ENCODE measurements at regions not wholly inside any gene's neighbourhood (a gene's known extent, or its start where the extent isn't known, plus 50 kb on each side); places are given as distances from the start of the nearest gene placed in this dataset.

DNA sequence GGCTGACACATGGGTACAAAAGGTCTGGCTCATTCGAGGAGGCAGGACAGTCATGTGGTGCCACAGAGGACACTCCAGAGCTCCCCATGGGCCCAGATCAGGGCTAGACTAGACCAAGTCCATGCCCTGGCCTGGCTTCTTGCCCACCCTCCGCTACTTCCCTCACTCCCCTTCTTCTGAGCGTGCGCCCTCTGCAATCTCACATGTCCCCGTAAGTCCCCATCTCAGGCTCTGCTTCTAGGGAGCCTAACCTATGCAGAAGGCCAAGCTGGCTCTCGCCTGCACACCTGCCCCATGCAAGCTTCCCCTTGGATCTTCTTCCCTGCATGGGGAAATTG is 553.6 kb downstream of the PTPRU start (continued):
- TF ChIP-seq, protein P1, sequence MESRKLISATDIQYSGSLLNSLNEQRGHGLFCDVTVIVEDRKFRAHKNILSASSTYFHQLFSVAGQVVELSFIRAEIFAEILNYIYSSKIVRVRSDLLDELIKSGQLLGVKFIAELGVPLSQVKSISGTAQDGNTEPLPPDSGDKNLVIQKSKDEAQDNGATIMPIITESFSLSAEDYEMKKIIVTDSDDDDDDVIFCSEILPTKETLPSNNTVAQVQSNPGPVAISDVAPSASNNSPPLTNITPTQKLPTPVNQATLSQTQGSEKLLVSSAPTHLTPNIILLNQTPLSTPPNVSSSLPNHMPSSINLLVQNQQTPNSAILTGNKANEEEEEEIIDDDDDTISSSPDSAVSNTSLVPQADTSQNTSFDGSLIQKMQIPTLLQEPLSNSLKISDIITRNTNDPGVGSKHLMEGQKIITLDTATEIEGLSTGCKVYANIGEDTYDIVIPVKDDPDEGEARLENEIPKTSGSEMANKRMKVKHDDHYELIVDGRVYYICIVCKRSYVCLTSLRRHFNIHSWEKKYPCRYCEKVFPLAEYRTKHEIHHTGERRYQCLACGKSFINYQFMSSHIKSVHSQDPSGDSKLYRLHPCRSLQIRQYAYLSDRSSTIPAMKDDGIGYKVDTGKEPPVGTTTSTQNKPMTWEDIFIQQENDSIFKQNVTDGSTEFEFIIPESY (IDR thresholded peaks at IDR 0.05) = no peak
- TF ChIP-seq SP1 (IDR thresholded peaks at IDR 0.05) = no peak
- no peak for TF ChIP-seq YY1 (IDR thresholded peaks at IDR 0.05)

DNA sequence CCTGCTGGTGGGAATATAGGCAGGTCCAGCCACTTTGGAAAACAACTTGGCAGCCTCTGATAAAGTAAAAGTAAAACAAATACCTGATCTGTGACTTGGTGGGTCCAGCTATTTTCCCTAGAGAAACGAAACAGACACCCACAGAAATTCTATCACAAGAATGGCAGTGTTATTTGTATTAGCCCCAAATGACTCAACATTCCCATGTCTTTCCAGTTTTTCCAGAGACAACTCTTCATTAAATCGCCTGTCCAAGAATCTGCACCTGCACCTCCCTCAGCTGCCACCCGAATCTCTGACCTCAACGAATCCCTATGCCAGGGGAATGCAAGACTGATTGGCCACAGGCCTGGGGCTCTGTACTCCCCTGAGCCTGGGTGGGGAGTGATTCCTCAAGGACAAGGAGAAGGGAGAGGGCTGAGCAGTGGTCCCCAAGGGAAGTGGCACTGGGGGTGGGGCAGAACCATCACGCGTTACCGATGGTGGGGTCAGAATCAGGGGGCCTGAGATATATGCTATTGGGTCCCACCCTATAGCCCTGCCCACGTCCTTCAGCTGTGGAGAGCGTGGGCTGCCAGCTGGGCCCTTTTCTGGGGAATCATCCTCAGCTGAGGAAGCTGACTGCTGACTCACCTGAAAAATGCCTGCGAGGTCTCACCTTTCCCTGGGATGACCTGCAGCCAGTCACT is 553.0 kb downstream of the PTPRU start:
- no peak overlapping the region for H3K4me3 ChIP-seq (ENCODE audit: low read depth in 1 of 3, low read length in 3 of 3)
- H3K36me3 ChIP-seq (ENCODE audit: control insufficient read depth in 4 of 4, insufficient read depth in 3 of 4, low read depth in 1 of 4, low read length in 3 of 4) = no peaks in the 10 kb centered on the region
- TF ChIP-seq GABPA (IDR thresholded peaks at IDR 0.05 in 1 of 2, conservative IDR thresholded peaks at IDR 0.05 in 1 of 2) = no peak
- H3K27me3 ChIP-seq (ENCODE audit: control insufficient read depth in 4 of 4, insufficient read depth in 4 of 4, low read length in 3 of 4) = no peaks in the 10 kb centered on the region
- H3K27ac ChIP-seq (ENCODE audit: low read depth in 1 of 2, low read length in 2 of 2) = no peak overlapping the region
- no peaks in the 10 kb centered on the region for H3K9me3 ChIP-seq (ENCODE audit: control insufficient read depth in 4 of 4, low read length in 3 of 4)
- no peak overlapping the region for H3K9ac ChIP-seq (ENCODE audit: low read depth in 1 of 2, low read length in 2 of 2)
- DNase-seq (ENCODE audit: low spot score) = no peak
- 62% methylated on average over 10 of the region's 10 CpGs for WGBS
- no peaks in the 10 kb centered on the region for H3K4me1 ChIP-seq (ENCODE audit: control insufficient read depth in 4 of 4, insufficient read depth in 4 of 4, low read length in 3 of 4)

DNA sequence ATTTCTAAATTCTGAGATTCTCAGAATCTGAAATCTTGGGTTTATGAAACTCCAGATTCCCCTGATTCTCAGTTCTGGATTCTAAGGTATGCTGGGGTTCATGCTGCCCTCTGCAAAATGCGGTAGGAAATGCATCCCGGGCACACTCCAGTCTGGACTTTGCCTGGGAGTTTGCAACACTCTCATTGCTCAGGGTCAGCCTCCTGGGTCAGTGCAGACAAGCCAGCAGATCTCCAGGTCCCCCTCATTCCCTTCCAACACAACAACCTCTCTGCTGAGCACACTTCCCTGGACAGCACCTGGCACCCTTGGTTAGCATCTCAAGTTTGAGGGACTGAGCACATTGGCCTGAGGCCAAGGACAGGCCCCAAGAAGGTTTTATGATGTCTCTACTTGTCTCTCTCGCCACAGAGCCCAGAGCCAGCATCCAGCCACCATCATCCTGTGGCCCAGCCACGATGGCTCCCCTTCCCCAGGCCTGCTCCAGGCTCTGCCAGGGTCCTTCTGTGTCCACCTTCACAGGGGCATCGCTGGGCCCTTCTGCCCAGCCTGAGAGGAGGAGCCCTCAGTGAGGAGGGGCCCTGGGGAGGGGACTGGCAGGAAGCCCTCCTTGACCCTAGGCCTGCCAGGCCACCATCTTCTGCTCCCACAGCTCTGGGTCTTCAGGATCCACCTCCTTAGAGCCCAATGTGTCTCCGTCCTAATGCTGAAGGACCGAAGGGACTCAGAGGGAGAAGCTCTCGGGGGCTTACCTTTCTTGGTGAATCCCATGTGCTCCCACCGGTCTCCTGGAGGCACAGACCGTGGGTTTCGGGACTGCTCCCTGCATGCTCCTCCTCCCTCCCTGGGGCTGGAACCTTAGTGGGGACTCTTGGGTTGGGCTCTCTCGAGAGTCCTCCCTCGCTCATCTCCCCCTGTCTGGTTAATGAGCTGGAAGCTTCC is 550.7 kb downstream of the PTPRU start:
- H3K9me3 ChIP-seq (ENCODE audit: control insufficient read depth in 4 of 4, low read length in 3 of 4) = no peaks in the 10 kb centered on the region
- H3K4me1 ChIP-seq (ENCODE audit: control insufficient read depth in 4 of 4, insufficient read depth in 4 of 4, low read length in 3 of 4) = no peaks in the 10 kb centered on the region
- 84% methylated on average over 13 of the region's 13 CpGs for WGBS
- no peak overlapping the region for H3K27ac ChIP-seq (ENCODE audit: low read depth in 1 of 2, low read length in 2 of 2)
- TF ChIP-seq NR2F2 (IDR thresholded peaks at IDR 0.05) (no peak), RXRA (IDR thresholded peaks at IDR 0.05) (peak; percentile 40 to 57), HNF4A (conservative IDR thresholded peaks at IDR 0.05) (peak; percentile 87 to 92), HNF4G (IDR thresholded peaks at IDR 0.05) (peak; percentile 69), SP1 (IDR thresholded peaks at IDR 0.05) (peak; percentile 20), RAD21 (IDR thresholded peaks at IDR 0.05) (peak; percentile 31 to 38)
- H3K36me3 ChIP-seq (ENCODE audit: control insufficient read depth in 4 of 4, insufficient read depth in 3 of 4, low read depth in 1 of 4, low read length in 3 of 4) = no peaks in the 10 kb centered on the region
- DNase-seq (ENCODE audit: low spot score) = no peak
- H3K4me3 ChIP-seq (ENCODE audit: low read depth in 1 of 3, low read length in 3 of 3) = no peak overlapping the region
- H3K27me3 ChIP-seq (ENCODE audit: control insufficient read depth in 4 of 4, insufficient read depth in 4 of 4, low read length in 3 of 4) = no peaks in the 10 kb centered on the region
- H3K9ac ChIP-seq (ENCODE audit: low read depth in 1 of 2, low read length in 2 of 2) = no peak overlapping the region

DNA sequence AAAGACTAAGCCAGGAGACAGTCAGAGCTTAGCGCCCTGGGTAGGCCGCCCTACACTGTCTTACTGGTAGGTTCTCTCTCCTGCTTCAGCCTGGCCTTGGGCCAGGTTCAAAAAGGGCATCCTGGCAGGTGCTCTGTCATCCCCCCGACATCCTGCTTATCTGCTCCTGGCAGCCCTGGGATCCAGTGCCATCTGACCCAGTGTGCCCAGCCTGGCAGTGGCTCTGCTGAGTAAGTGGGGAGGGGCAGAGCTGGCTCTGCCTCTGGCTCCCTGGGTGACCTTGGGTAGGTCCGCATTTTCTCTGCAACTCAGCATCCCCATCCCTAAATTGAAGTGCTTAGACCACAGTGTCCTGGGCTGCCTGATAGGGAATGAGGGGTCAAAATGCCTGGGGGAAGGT is 549.9 kb downstream of the PTPRU start:
- H3K4me3 ChIP-seq (ENCODE audit: low read depth in 1 of 3, low read length in 3 of 3) = no peak overlapping the region
- no peak overlapping the region for H3K27ac ChIP-seq (ENCODE audit: low read depth in 1 of 2, low read length in 2 of 2)
- no peaks in the 10 kb centered on the region for H3K27me3 ChIP-seq (ENCODE audit: control insufficient read depth in 4 of 4, insufficient read depth in 4 of 4, low read length in 3 of 4)
- no peaks in the 10 kb centered on the region for H3K4me1 ChIP-seq (ENCODE audit: control insufficient read depth in 4 of 4, insufficient read depth in 4 of 4, low read length in 3 of 4)
- no peak for TF ChIP-seq SP1 (IDR thresholded peaks at IDR 0.05)
- no peak for TF ChIP-seq GABPA (IDR thresholded peaks at IDR 0.05 in 1 of 2, conservative IDR thresholded peaks at IDR 0.05 in 1 of 2)
- TF ChIP-seq, protein P1 (IDR thresholded peaks at IDR 0.05) = no peak
- no peak for TF ChIP-seq JUND (IDR thresholded peaks at IDR 0.05)
- no peak for TF ChIP-seq FOXA2 (IDR thresholded peaks at IDR 0.05)
- TF ChIP-seq RXRA (IDR thresholded peaks at IDR 0.05) = no peak
- no peak for TF ChIP-seq TAF1 (conservative IDR thresholded peaks at IDR 0.05)
- TF ChIP-seq NR2F2 (IDR thresholded peaks at IDR 0.05) = no peak
- TF ChIP-seq, protein P2, sequence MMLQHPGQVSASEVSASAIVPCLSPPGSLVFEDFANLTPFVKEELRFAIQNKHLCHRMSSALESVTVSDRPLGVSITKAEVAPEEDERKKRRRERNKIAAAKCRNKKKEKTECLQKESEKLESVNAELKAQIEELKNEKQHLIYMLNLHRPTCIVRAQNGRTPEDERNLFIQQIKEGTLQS (IDR thresholded peaks at IDR 0.05) = no peak
- TF ChIP-seq HNF4A (conservative IDR thresholded peaks at IDR 0.05) = no peak
- no peak for TF ChIP-seq RAD21 (IDR thresholded peaks at IDR 0.05)
- no peak for TF ChIP-seq HNF4G (IDR thresholded peaks at IDR 0.05)
- TF ChIP-seq FOXA1 (IDR thresholded peaks at IDR 0.05) = no peak
- TF ChIP-seq, protein P3, sequence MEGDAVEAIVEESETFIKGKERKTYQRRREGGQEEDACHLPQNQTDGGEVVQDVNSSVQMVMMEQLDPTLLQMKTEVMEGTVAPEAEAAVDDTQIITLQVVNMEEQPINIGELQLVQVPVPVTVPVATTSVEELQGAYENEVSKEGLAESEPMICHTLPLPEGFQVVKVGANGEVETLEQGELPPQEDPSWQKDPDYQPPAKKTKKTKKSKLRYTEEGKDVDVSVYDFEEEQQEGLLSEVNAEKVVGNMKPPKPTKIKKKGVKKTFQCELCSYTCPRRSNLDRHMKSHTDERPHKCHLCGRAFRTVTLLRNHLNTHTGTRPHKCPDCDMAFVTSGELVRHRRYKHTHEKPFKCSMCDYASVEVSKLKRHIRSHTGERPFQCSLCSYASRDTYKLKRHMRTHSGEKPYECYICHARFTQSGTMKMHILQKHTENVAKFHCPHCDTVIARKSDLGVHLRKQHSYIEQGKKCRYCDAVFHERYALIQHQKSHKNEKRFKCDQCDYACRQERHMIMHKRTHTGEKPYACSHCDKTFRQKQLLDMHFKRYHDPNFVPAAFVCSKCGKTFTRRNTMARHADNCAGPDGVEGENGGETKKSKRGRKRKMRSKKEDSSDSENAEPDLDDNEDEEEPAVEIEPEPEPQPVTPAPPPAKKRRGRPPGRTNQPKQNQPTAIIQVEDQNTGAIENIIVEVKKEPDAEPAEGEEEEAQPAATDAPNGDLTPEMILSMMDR (IDR thresholded peaks at IDR 0.05; ENCODE audit: low read depth, low read length, missing input control) = no peak
- TF ChIP-seq, protein P4, sequence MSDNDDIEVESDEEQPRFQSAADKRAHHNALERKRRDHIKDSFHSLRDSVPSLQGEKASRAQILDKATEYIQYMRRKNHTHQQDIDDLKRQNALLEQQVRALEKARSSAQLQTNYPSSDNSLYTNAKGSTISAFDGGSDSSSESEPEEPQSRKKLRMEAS (IDR thresholded peaks at IDR 0.05) = no peak
- no peak for TF ChIP-seq EGR1 (IDR thresholded peaks at IDR 0.05; ENCODE audit: low read depth in 2 of 2)
- no peaks in the 10 kb centered on the region for H3K36me3 ChIP-seq (ENCODE audit: control insufficient read depth in 4 of 4, insufficient read depth in 3 of 4, low read depth in 1 of 4, low read length in 3 of 4)
- no peak overlapping the region for H3K9ac ChIP-seq (ENCODE audit: low read depth in 1 of 2, low read length in 2 of 2)
- H3K9me3 ChIP-seq (ENCODE audit: control insufficient read depth in 4 of 4, low read length in 3 of 4) = no peaks in the 10 kb centered on the region
- 84% methylated on average over 4 of the region's 4 CpGs for WGBS
- no peak for DNase-seq (ENCODE audit: low spot score)
